Endometrial microvascular endothelial cells (primary cell): ENCODE measurements at regions not wholly inside any gene's neighbourhood (a gene's known extent, or its start where the extent isn't known, plus 50 kb on each side); places are given as distances from the start of the nearest gene placed in this dataset.

Source experiments
- in situ Hi-C: cut with HindIII; loops from 2 replicates; pipeline ENCODE4 v1.10.0; 2017; ENCODE audit warnings: low sequenced_read_pairs, low pct_unique_long_range_greater_than_20kb; ENCODE audit errors: inconsistent ontology term

DNA sequence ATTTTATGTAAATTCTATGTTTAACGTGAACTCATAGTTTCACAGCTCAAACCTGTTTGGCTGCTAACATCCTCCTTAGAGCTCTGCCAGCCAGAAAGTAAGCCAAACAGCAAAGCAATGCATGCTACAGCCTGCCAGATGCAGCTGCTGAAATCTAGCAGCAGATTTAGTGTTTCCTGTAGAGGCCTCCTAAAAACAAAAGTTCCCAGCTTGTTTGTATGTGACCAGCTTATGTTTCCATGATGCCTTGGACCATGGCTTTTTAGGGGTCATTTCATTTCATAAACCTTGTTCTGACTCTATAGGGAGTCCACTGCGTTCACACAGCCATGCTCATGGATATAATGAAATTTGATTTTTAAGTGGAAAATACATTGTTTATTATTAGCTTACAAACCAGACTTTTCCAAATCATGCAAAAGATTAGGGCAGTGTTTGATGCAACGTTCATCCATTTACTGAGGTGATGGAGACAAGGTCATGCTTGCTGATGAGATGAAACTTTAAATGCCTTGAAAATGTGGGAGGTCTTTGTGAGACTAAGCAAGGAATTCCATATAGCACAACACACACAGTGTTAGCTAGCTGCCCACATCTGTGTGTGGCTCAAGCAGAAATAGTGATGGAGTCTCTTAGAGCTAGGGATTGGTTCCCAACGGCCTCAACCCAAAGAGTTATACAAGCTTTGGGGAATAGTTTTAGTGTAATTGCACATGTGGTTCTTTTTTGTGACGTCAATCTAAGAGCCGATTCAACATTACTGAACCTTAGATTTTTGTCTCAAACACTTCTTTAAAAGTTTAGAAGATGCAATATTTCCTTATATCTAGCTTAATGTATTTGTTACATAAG is 157.5 kb upstream of the LRIG3 start:
- in situ Hi-C loops, result loop anchor here (10.0 kb wide), 1 partner anchor 153 kb away; the partner anchor contains the start of gene LRIG3

DNA sequence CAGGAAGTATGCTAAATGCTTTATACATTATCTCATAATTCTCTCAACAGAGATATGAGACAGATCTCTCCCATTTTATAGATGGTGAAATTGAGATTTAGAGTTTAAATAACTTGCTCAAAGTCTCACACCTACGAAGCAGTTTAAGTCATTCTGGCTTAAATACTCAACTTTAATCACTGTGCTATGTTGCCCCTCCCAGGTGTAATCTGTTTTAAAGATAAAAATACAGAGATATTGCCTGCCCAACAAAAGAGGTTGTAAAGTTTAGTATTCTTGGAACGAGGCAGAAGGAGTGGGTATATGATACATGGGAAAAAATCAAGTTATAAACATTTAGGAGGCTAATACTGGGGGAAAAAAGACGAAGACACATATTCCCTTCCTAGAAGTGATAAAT is 156.8 kb upstream of the LRIG3 start:
- in situ Hi-C loops, result loop anchor here (10.0 kb wide), 1 partner anchor 152 kb away; the partner anchor contains the start of gene LRIG3

DNA sequence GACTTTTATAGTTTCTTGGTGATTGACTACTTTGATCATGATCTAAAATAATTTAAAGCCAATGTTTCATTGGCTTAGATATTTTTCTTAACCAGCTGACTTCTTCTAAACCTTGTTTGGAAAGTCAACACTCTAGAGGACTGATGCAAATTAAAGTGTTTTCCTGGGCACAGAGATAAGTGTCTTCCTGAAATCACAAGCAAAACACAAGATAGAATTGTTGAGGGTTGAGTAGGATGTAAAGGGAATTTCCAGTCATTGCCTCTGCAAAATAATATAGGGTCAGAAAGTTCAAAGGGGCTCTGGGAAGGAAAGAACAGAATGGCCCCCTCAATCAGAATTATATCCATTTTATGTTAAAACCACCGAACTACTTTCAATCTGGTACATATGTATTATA is 156.3 kb upstream of the LRIG3 start:
- in situ Hi-C loops, result loop anchor here (10.0 kb wide), 1 partner anchor 152 kb away; the partner anchor contains the start of gene LRIG3

DNA sequence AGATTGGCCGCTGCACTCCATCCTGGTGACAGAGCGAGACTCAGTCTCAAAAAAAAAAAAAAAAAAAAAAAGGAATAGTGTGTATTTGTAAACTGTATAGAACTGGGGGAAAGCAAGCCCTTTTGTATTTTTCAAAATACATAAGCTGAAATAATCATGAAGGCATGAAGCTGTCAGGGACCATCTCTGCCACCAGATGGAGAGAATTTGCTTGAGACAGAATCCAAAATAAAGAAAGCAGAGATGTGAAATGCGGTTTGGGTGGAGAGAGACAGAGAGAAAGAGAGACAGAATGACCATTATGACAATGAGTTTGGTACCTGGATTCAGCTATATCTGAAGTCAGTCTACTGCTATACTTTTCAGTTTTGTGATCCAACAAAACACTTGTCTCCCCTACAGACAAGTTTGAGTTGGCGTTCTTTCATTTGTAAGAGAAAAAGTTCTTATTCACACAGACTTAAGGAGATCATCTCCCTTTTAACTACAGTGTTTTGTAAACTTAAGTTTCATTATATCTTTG is 155.7 kb upstream of the LRIG3 start:
- in situ Hi-C loops, result loop anchor here (10.0 kb wide), 1 partner anchor 151 kb away; the partner anchor contains the start of gene LRIG3

DNA sequence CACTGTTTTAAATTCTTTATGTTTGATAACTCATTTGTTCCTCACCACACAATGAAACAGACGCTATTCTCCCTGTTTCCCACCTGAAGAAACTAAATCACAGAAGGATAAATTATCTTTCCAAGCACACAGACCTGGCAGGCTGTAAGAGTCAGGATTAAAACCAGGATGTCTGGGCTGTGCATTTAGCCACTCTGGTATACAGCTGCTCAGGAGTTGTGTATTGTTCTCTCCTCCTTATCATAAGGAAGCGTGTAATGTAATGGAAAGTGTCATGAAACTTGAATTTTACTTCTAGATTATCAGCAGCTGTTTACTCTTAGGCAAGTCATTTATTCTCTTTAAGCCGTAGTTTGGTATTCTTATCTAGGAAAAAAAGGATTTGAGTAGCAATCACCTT is 154.8 kb upstream of the LRIG3 start:
- in situ Hi-C loops, result loop anchor here (10.0 kb wide), 1 partner anchor 150 kb away; the partner anchor contains the start of gene LRIG3

DNA sequence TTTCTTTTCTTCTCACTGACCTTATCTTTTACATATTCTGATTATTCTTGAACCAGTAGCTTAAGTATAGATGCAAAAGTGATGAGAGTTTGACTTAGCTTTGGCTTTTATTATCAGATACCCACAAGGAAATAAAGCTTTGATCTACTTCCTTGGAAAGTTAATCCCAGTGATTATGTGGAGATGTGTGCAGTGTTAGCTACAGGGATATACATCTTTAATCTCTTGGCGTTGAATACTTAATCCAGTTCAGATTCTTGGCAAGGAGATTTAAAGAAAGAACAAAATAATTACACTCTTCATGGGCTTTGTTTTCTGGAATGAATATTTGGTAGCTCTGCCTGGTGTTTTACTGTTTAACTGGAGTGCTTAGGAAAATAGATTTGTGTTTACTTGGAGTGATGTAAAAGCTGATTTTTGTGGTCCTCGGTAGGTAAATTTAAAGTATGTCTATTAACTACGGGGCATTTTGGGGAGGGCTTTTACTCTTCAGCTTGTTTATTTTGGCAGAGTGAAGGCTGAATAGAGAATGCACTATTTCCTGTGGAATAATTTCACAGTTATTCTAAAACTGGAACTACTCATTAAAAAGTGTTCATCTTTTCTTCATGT is 150.1 kb upstream of the LRIG3 start:
- in situ Hi-C loops, result loop anchor here (10.0 kb wide), 1 partner anchor 146 kb away; the partner anchor contains the start of gene LRIG3

DNA sequence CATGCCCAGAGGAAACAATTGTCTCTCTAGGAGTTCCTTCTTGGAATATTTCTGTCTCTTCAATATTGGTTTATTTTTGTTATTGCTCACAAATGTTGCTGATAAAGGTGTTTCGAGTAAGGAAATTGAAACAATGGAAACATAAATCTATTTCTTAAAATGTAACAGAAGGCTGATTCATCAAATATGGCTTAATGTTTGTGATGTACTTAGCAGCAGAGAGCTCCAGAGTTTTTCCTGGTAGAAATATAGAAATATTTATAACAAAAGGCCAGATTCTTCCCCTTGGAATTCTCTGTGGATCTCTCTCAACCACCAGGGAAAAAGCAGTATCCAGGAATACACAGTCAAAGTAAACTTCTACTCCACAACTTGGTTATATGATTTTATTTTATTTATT is 149.2 kb upstream of the LRIG3 start:
- in situ Hi-C loops, result no loop called here

DNA sequence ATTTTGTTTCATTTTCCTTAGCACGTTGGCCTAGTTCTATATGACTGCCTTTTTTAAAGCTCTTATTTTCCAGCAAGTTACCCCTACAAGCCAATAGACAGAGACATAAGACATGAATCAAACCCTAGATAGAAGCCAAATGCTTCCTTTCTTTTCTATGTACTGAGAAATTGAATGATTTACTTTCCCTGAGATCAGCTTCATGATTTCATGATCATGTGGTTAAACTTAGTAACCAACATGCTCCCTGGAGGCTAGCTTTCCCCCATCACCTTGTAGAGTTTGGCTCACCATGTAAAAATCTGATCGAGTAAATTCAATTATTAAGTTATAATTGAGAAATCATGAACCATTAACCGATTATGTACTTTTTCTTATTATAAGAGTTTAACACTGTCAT is 148.1 kb upstream of the LRIG3 start:
- in situ Hi-C loops, result no loop called here

DNA sequence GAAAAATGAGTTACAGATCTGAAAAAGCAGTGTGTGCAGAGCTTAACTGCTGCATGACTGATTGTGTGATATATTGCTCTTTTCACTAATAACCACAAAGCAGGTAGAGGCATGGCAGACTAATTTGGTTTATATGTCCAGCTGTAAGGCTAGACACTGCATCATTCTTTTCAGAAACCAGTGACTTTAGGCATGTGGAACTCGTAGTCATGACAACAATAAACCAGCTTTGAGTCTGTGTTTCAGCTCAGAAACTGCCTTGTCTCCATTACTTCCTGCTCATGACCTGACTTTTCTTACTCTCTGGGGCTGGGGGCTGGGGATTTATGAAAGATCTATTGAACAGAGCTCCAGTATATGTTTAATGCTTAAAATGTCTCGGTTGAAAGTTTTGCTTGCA is 146.8 kb upstream of the LRIG3 start:
- in situ Hi-C loops, result no loop called here

DNA sequence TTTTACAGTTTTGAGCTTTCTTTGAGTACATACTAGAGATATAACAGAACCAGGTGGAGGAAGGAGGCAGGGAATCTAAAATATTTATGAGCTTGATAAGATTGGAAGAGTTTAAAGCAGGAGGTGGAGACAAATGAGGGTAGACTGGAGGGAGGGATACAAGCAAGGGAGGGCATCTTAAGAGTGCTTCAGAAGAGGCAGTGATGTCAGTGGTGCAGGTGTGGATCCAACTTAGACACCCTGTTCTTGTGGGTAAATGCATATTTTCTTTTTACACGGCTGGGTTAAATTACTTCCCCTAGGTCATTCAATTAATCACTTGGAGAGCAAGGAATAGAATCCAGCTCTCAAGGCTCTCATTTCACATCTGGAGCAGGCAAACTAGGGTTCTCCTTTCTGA is 146.1 kb upstream of the LRIG3 start:
- in situ Hi-C loops, result no loop called here

DNA sequence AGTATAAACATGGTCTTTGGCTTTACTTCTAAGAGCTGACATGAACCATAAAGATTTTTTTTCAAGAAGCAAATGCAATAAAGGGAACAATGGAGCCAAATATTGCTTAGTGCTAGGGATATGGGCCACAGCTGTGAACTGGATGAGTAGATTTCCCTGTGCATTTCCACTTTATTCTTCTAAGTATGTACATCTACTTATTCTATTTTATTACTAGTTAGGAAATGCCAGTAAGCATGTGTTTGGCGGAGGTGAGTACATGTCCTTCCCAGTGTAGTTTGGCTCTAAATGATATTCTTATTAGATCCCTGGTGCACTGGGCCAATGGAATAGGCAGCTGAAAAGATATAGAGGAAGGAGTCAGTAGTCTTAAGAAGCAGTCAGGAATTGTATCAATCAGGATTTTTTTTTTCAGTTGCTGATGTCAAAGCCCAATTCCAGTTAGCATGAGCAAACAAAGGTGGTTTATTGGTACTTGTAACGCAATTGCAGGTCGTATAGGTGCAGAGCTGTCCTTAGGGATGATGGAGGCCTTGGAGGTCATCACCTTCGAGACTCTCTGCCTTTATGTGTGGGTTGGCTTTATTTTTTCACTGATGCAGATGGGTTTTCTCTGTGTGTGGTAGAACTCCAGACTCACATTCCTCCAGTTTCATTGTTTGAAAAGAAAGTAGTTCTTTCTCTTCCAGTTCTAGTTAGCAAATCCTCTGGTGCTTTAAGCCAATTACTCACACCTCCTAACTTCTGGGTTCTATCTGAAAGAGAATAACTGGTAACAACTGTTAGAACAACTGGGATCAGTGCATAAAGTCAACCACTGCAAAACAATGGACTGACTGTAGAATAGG is 139.0 kb upstream of the LRIG3 start:
- in situ Hi-C loops, result loop anchor here (10.0 kb wide), 1 partner anchor 715 kb away; no protein-coding TSS in a partner anchor

DNA sequence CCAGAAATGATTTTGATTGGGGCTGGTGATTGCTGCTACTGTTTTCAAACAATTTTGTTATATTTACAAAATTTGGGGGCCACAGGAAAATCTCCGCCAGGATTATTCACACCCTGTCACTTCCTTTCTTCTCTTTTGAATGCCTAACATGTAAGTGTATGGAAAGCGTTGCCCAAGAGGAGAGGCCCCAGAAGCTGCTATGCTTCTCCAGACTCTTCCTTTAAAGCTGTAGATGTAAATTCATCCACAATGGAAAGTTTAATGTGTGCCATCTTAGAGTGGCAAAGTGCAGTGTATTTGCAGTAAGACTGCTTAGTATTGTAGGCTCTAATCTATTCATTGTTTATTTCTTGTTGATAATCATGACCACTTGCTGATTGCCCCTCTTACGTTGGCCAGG is 136.7 kb upstream of the LRIG3 start:
- in situ Hi-C loops, result loop anchor here (10.0 kb wide), 1 partner anchor 712 kb away; no protein-coding TSS in a partner anchor

DNA sequence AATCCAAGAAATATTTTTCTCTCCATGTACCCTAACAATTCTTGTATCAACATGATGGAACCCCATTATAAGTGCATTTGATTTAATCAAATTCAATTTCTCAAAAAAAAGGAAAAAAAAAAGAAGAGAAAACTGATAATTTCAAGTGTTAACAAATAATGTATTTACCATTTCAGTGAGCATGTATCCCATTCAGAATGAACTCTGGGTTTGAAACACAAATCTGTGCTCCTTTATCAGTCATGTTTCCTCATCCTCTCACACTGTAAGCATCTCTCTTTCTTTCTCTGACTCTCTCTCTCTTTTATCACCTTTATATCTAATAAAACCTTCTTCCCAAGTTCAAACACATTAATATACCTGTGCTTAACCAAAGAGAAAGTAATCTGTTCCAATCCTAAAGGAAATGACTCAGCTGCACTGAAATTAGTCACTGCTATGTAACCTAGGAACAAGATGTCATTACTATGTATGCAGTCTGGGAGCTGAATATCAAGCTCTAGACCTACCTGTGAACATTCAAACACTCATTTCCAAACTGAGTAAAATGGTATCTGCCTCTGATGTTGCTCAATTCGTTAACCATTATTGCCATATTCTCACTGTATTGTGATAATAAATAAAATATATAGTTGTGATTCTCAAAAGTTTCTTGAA is 135.0 kb upstream of the LRIG3 start:
- in situ Hi-C loops, result loop anchor here (10.0 kb wide), 1 partner anchor 711 kb away; no protein-coding TSS in a partner anchor

DNA sequence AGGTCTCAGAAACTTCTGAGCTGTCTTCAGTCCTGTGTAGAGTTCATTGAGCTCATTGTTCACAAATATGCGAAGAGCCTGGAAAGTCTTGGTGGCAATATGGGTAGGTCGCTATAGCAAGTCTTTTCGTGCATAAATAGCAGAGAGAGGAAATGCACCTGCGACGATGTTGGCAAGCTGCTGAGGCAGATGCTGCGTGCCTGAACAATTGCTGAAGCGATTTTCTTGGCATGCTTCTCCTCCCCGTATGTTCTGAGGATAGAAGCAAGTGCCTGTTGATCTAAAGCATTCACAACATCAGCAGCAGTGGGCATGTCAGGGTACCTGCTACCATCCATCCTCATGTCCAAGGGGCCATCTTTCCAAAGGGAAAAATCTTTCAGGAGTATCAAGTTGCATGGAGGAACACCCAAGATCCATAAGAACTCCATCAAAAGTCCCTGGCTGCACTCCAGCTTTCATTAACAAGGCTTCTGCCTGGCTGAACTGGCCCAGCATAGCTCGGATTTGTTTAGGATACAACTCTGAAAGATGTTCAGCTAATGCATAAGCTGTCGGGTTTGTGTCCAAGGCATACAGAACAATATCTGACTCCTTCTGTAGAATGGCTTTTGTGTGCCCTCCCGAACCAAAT is 133.1 kb upstream of the LRIG3 start:
- in situ Hi-C loops, result loop anchor here (10.0 kb wide), 1 partner anchor 709 kb away; no protein-coding TSS in a partner anchor

DNA sequence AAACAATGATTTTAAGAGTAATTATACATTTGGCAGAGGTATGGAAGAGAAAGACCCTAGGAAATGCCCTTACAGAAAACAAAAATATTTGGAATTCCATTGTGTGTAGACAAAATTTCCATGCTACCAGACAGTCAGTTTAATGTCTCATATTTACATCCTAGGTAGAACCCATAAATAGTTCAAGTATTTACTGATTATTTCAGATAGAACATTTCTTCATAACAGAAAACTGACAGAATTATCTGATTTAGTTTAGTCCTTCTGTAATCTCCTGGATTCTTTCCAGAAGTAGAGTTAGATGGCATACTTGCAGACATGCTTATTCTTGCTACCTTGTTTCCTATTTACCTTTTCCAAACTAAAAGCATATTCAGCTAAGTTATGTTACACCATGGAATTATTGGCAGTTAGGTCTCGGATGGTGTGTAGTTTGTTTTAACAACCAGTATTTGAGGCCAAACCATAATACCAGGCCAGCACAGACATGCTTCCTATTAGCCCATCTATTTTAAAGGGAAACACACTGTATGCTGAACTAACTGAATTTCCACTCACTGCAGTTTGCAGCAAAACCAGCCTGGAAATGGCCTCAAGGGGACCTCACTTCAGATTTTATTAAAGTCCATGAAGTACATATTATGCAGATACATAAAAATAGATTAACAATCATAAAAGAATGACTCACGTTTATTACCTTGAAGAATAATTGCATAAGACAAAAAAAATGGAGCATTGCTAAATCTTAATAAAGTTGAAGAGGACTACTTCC is 126.6 kb upstream of the LRIG3 start:
- in situ Hi-C loops, result no loop called here

DNA sequence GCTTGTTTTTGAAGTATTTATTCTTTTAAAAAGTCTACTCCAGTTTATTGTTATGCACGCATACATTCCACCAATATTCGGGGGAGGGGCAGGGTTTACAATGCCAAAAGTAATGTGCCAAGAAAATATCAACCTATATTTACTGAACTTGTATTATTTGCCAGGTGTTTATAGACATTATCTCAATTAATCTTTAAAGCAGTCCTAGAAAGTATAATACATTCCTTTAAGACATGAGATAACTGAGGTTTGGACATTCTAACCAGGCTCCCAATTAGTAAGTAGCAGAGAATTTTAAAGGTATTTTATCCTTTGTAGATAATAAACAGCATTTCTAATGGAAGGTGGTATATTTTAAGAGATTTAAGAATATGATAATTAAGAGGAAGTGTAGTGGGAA is 124.5 kb upstream of the LRIG3 start:
- in situ Hi-C loops, result no loop called here
